ENCODE measurements at regions not wholly inside any gene's neighbourhood (a gene's known extent, or its start where the extent isn't known, plus 50 kb on each side); places are given as distances from the start of the nearest gene placed in this dataset.

- TF ChIP-seq EZH2 (IDR thresholded peaks at IDR 0.05; ENCODE audit: insufficient read depth, poor library complexity, severe bottlenecking) (no peak), EZH2phosphoT487 (IDR thresholded peaks at IDR 0.05; ENCODE audit: insufficient read depth, low read depth) (no peak)
These were observed 126.9 kb upstream of the KLF6 start for GRCh38 chr10:3911713-3912442.
